K562 (cell line): ENCODE measurements at regions not wholly inside any gene's neighbourhood (a gene's known extent, or its start where the extent isn't known, plus 50 kb on each side); places are given as distances from the start of the nearest gene placed in this dataset.

Source experiments
- CTCF ChIP-seq, 3 experiments: IDR thresholded peaks in 2 of 3; conservative IDR thresholded peaks in 1 of 3; 2 replicates each; pipeline ENCODE4 v1.5.1; 2011 to 2012; ENCODE audit warnings: low read length in 3 of 3, mild to moderate bottlenecking in 3 of 3, control low read depth in 2 of 3, improper control_type of control experiment in 1 of 3, inconsistent platforms in 1 of 3, low read depth in 1 of 3, mixed read lengths in 1 of 3, moderate library complexity in 1 of 3; ENCODE audit not compliant: insufficient read depth in 2 of 3
- E2F4 ChIP-seq: sonication (generic); formaldehyde crosslinking; IDR thresholded peaks from 2 replicates; pipeline ENCODE4 v1.8.0; 2022; ENCODE audit warnings: mild to moderate bottlenecking, low read depth, missing genetic modification reagents
- HDAC1 ChIP-seq, 2 experiments: fragments of 450-650 bp; IDR thresholded peaks; 2 replicates each; pipeline ENCODE4 v1.6.1; 2016 to 2017; ENCODE audit warnings: inconsistent platforms in 1 of 2, mild to moderate bottlenecking in 1 of 2, moderate library complexity in 1 of 2
- MCM7 ChIP-seq, 2 experiments: fragments of 450-650 bp; IDR thresholded peaks; 2 replicates each; pipeline ENCODE4 v1.6.1; 2016 to 2018
- MXD1 ChIP-seq: fragments of 250-450 bp; sonication (Bioruptor Pico); IDR thresholded peaks from 2 replicates; pipeline ENCODE4 v1.8.0; 2021; ENCODE audit warnings: borderline replicate concordance, mild to moderate bottlenecking, moderate library complexity; ENCODE audit not compliant: poor library complexity, severe bottlenecking
- NFIC ChIP-seq: fragments of 450-650 bp; IDR thresholded peaks from 2 replicates; pipeline ENCODE4 v1.6.1; 2017; ENCODE audit warnings: mild to moderate bottlenecking, inconsistent platforms
- NR3C1 ChIP-seq: sonication (generic); formaldehyde crosslinking; IDR thresholded peaks from 2 replicates; pipeline ENCODE4 v1.8.1; 2022; ENCODE audit warnings: missing genetic modification reagents
- SMARCB1 ChIP-seq: IDR thresholded peaks from 2 replicates; pipeline ENCODE4 v1.6.1; 2011; ENCODE audit warnings: improper control_type of control experiment, low read depth; ENCODE audit not compliant: insufficient read length
- TARDBP ChIP-seq: fragments of 450-650 bp; IDR thresholded peaks from 2 replicates; pipeline ENCODE4 v1.6.1; 2016

- TF ChIP-seq HDAC1 (IDR thresholded peaks at IDR 0.05): no peak
- TF ChIP-seq MXD1 (CRISPR knock-in tag): no peak
- TF ChIP-seq CTCF (IDR thresholded peaks at IDR 0.05 in 2 of 3, conservative IDR thresholded peaks at IDR 0.05 in 1 of 3; ENCODE audit: insufficient read depth in 2 of 3, low read depth in 1 of 3, low read length in 3 of 3): no peak
- TF ChIP-seq TARDBP: no peak
- no peak for TF ChIP-seq MCM7 (IDR thresholded peaks at IDR 0.05)
- no peak for TF ChIP-seq SMARCB1
- TF ChIP-seq NR3C1 (CRISPR knock-in tag): no peak
- TF ChIP-seq E2F4 (CRISPR knock-in tag): no peak
- no peak for TF ChIP-seq NFIC
Observed at GRCh38 chr11:95556011-95556341, 233.6 kb downstream of the FAM76B start.
